Lung (tissue), 11 donors: ENCODE measurements at regions not wholly inside any gene's neighbourhood (a gene's known extent, or its start where the extent isn't known, plus 50 kb on each side); places are given as distances from the start of the nearest gene placed in this dataset.

Source experiments
- ATAC-seq: fragments of 200-7000 bp; cut with Tn5 transposase; one replicate; pipeline ENCODE4 v1.9.1; 2020; ENCODE audit warnings: moderate number of reproducible peaks; ENCODE audit not compliant: insufficient read depth, low FRiP score
- DNase-seq, 3 donors: peaks; one replicate each; pipeline ENCODE4 v3.0.0-alpha.2; 2013 to 2017
- H3K27ac ChIP-seq, 2 donors: one replicate each; pipeline ENCODE4 v1.5.1; 2013; ENCODE audit warnings: mild to moderate bottlenecking in 2 of 2, moderate library complexity in 2 of 2, control low read depth in 1 of 2, inconsistent platforms in 1 of 2, low read depth in 1 of 2, low read length in 1 of 2
- H3K27me3 ChIP-seq, 3 donors: one replicate each; pipeline ENCODE4 v1.5.1; 2013; ENCODE audit warnings: low read length in 2 of 3; ENCODE audit not compliant: control insufficient read depth in 3 of 3, insufficient read depth in 3 of 3
- H3K36me3 ChIP-seq, 4 donors: one replicate each; pipeline ENCODE4 v1.5.1; 2013; ENCODE audit warnings: low read length in 4 of 4, mild to moderate bottlenecking in 1 of 4, moderate library complexity in 1 of 4; ENCODE audit not compliant: control insufficient read depth in 4 of 4, insufficient read depth in 4 of 4
- H3K4me1 ChIP-seq, 5 donors: one replicate each; pipeline ENCODE4 v1.5.1; 2013; ENCODE audit warnings: low read length in 5 of 5, mild to moderate bottlenecking in 2 of 5, moderate library complexity in 1 of 5; ENCODE audit not compliant: control insufficient read depth in 5 of 5, insufficient read depth in 5 of 5
- H3K4me3 ChIP-seq: one replicate; pipeline ENCODE4 v1.5.1; 2013; ENCODE audit warnings: mild to moderate bottlenecking, control low read depth, moderate library complexity
- H3K9ac ChIP-seq, 2 donors: one replicate each; pipeline ENCODE4 v1.5.1; 2013; ENCODE audit warnings: low read length in 2 of 2, control low read depth in 1 of 2; ENCODE audit not compliant: insufficient read depth in 1 of 2
- H3K9me3 ChIP-seq, 4 donors: one replicate each; pipeline ENCODE4 v1.5.1; 2013; ENCODE audit warnings: low read length in 3 of 4, mild to moderate bottlenecking in 1 of 4, moderate library complexity in 1 of 4; ENCODE audit not compliant: control insufficient read depth in 4 of 4, insufficient read depth in 3 of 4
- WGBS, 2 donors: extraction: QIAGEN DNeasy Blood & Tissue Kit; methylation state at CpG; one replicate each; pipeline ENCODE4 v1.1.7; 2013; 5-methylcytosine and 5-hydroxymethylcytosine counted together
- TF ChIP-seq, protein P1 (sequence below): IDR thresholded peaks from 2 replicates; pipeline ENCODE4 v1.5.1; 2012; ENCODE audit warnings: mild to moderate bottlenecking; ENCODE audit errors: control extremely low read depth, extremely low read depth
- donor health status: control.
- donor health status: control.
- donor health status: Bipolar disorder and iron deficiency.
- donor health status: healthy.
- donor health status: DM: yes; HTN: yes; CAD: no.

DNA sequence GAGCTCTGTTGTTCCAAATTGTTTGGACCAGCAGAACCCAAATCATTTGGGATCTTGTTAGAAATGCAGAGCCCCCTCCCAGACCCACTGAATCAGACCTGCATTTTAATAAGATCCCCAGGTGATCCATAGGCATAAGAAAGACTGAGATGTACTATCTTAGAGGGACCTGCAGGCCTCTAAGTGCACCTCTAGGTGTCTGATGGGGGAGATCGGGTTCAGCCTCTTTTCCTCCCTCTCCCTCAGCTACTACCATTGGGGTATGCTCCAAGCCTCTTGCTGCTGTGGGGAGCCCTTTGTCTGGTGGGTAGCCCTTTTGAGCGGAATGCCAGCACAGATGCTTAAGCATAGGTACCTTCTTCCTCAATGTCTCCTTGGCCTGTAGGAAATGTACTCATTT, 63.8 kb upstream of the RPS6KA3 start:
- Histone ChIP-seq H3K27ac (no peak overlapping the region), H3K9ac (no peak overlapping the region), H3K4me3 (no peak overlapping the region), H3K9me3 (peaks cover 0 to 2% (median 0%) of the 10 kb centered on the region in 4 donors), H3K4me1 (no peaks in the 10 kb centered on the region), H3K27me3 (peaks cover 0 to 65% (median 23%) of the 10 kb centered on the region in 3 donors), H3K36me3 (no peaks in the 10 kb centered on the region)
- DNase-seq (no peak), ATAC-seq (no peak)
- WGBS, 2 donors, result 62 to 94% methylated on average over 2 of the region's 2 CpGs
- TF ChIP-seq, protein P1, sequence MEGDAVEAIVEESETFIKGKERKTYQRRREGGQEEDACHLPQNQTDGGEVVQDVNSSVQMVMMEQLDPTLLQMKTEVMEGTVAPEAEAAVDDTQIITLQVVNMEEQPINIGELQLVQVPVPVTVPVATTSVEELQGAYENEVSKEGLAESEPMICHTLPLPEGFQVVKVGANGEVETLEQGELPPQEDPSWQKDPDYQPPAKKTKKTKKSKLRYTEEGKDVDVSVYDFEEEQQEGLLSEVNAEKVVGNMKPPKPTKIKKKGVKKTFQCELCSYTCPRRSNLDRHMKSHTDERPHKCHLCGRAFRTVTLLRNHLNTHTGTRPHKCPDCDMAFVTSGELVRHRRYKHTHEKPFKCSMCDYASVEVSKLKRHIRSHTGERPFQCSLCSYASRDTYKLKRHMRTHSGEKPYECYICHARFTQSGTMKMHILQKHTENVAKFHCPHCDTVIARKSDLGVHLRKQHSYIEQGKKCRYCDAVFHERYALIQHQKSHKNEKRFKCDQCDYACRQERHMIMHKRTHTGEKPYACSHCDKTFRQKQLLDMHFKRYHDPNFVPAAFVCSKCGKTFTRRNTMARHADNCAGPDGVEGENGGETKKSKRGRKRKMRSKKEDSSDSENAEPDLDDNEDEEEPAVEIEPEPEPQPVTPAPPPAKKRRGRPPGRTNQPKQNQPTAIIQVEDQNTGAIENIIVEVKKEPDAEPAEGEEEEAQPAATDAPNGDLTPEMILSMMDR, result no peak

DNA sequence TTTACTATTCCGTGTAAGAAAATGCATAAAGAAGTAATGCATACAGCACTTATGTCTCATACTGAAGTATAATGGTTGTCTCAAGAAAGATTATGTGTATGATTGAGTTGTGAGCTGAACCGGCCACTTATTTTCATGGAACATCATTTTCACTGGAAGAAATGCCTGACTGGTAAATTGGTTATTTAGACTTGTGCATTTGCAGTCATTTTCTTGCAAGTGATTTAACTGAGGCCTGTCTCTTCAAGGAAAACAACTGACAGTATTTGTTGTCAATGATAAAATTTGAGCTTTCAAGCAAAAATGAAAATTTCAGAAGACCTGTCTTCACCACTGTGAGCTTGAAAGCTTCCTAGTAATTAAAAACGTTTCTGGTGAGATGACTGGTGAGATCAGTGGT, 62.7 kb upstream of the RPS6KA3 start:
- TF ChIP-seq, protein P1, result no peak
- no peaks in the 10 kb centered on the region for H3K36me3 ChIP-seq
- no peak overlapping the region for H3K4me3 ChIP-seq

DNA sequence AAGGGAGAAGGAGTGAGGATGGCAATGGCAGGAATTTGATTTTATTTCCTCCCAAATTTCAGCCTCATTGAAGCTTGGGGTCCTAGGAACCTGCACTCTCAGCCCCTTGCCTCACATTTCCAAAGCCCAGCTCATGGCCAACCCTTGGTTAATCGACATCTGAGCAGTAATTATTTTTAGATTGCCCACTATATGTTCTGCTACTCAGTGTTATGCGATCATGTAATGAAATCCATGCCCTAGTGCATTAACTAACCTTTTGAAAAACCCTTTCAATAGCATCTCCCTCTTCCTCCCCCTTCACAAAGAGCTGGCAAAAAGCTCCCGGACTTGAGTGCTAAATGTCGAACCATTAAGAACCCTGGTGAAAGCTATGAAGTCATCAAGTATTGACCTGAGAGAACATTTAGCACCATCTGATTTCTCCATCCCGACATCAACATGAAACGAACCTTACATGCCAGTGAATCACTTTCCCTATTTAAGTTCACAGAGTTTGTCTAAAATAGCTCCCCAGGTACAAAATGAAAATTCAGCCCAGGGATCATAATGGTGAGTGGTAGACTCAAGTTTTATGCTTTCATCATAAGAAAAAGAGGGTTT, 59.2 kb upstream of the RPS6KA3 start:
- Histone ChIP-seq H3K4me3 (no peak overlapping the region), H3K36me3 (no peaks in the 10 kb centered on the region), H3K27me3 (peaks cover 0 to 50% (median 29%) of the 10 kb centered on the region in 3 donors), H3K9me3 (peaks cover 0 to 4% (median 0%) of the 10 kb centered on the region in 4 donors), H3K4me1 (no peaks in the 10 kb centered on the region), H3K27ac (no peak overlapping the region), H3K9ac (no peak overlapping the region)
- TF ChIP-seq, protein P1, result no peak
- no peak for DNase-seq
- ATAC-seq, result no peak
- 75 to 96% methylated on average over 6 of the region's 6 CpGs for WGBS, 2 donors

More for the DNA sequence above, 62.7 kb upstream of the RPS6KA3 start:
- Histone ChIP-seq H3K9ac (no peak overlapping the region), H3K27ac (no peak overlapping the region), H3K9me3 (peaks cover 0 to 2% (median 0%) of the 10 kb centered on the region in 4 donors), H3K4me1 (no peaks in the 10 kb centered on the region), H3K27me3 (peaks cover 0 to 61% (median 27%) of the 10 kb centered on the region in 3 donors)
- WGBS, 2 donors, result 67 to 89% methylated on average over 3 of the region's 3 CpGs
- no peak for ATAC-seq
- no peak for DNase-seq

DNA sequence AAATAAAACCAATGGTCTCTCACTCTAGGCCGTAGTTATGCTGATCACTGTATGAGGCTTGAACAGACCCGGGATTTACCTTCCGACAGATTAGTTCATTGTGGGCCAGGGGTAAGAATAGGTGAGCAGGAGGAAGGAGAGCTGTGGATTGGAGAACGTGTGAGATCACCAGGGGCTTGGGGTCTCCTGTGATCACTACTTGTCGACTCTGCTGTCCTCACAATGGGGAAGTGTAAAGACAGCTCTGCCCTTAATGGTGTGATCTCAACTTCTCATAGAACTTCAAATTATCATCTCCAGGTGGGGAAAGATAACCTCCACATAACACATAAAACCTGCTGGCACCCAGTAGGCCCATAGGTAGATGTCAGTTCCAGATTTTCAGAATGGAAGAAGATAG, 56.2 kb upstream of the RPS6KA3 start:
- Histone ChIP-seq H3K9ac (no peak overlapping the region), H3K27me3 (peaks cover 0 to 54% (median 27%) of the 10 kb centered on the region in 3 donors), H3K36me3 (no peaks in the 10 kb centered on the region), H3K4me1 (no peaks in the 10 kb centered on the region), H3K27ac (no peak overlapping the region), H3K4me3 (no peak overlapping the region), H3K9me3 (peaks cover 0 to 4% (median 0%) of the 10 kb centered on the region in 4 donors)
- TF ChIP-seq, protein P1, result no peak
- DNase-seq (no peak), ATAC-seq (no peak)
- WGBS, 2 donors, result 74 to 91% methylated on average over 5 of the region's 5 CpGs
